Esophagus muscularis mucosa (tissue), 3 donors: ENCODE measurements at regions not wholly inside any gene's neighbourhood (a gene's known extent, or its start where the extent isn't known, plus 50 kb on each side); places are given as distances from the start of the nearest gene placed in this dataset.

Experiments
- CTCF ChIP-seq, 3 experiments: fragments of 200-600 bp in 2 of 3; fragments of 450-650 bp in 1 of 3; sonication (generic) in 2 of 3; IDR thresholded peaks; one replicate each; pipeline ENCODE4 v1.5.1; 2017 to 2019; ENCODE audit warnings: antibody characterized with exemption in 3 of 3, mild to moderate bottlenecking in 2 of 3, moderate library complexity in 1 of 3
- POLR2A ChIP-seq: fragments of 450-650 bp; IDR thresholded peaks from one replicate; pipeline ENCODE4 v1.6.1; 2017; ENCODE audit warnings: antibody characterized with exemption, moderate library complexity, mild to moderate bottlenecking, low read depth

DNA sequence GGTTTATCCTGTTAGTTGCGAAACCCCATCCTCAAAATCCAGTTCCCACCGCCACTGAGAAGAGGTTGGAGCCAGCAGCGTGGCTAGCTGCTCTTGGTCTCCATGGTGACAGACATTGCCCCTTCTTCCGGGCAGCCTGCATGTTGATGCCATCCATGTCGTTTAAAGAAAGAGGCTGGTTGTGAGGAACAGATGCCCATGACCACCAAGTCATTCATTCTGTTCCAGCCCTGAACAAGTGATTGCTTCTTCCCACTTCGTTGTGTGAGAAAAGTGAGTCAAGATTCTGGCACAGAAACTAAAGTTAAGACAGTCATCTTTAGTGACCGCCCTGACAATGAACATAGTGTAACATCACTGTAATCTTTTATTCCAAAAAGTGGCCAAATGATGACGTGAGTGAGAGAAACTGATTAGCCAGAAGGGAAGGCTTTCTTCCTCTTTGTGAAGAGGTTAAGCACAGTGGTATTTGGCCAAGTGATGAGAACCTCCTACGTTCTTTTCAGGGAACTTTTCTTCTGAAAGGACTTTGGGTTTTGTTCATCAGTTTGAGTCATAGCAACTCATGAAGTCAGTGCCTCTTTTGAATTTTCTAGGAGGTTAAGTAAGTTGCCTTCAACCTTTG, 272.5 kb downstream of the GALR1 start:
- TF ChIP-seq POLR2A, result no peak
- TF ChIP-seq CTCF (IDR thresholded peaks at IDR 0.05), result no peak
